Left renal cortex interstitium (tissue), 4 donors: ENCODE measurements at regions not wholly inside any gene's neighbourhood (a gene's known extent, or its start where the extent isn't known, plus 50 kb on each side); places are given as distances from the start of the nearest gene placed in this dataset.

Experiments
- DNase-seq, 4 donors: peaks; one replicate each; pipeline ENCODE4 v3.0.0-alpha.2; 2013; ENCODE audit warnings: low read depth in 4 of 4, low spot score in 2 of 4, missing footprints in 1 of 4

- no peak for DNase-seq
These were observed 313.6 kb upstream of the TLE3 start for GRCh38 chr15:70411143-70411863.

- no peak for DNase-seq
These were observed 312.8 kb upstream of the TLE3 start for GRCh38 chr15:70410371-70410985.

GRCh38 chr15:70409388-70409787, 311.7 kb upstream of the TLE3 start:
- DNase-seq: no peak

- no peak for DNase-seq
These were observed 310.2 kb upstream of the TLE3 start for GRCh38 chr15:70407955-70408354.

- no peak for DNase-seq
These were observed 309.6 kb upstream of the TLE3 start for GRCh38 chr15:70407336-70407670.

GRCh38 chr15:70406617-70407335, 309.1 kb upstream of the TLE3 start:
- DNase-seq: no peak

- no peak for DNase-seq
These were observed 304.0 kb upstream of the TLE3 start for GRCh38 chr15:70401709-70402108.

- DNase-seq: no peak
These were observed 303.2 kb upstream of the TLE3 start for GRCh38 chr15:70400766-70401541.

- DNase-seq: no peak
These were observed 301.5 kb upstream of the TLE3 start for GRCh38 chr15:70399204-70399603.

GRCh38 chr15:70398694-70399093, 301.0 kb upstream of the TLE3 start:
- DNase-seq: no peak

- DNase-seq: no peak
These were observed 299.1 kb upstream of the TLE3 start for GRCh38 chr15:70396807-70397206.

GRCh38 chr15:70395164-70395563, 297.4 kb upstream of the TLE3 start:
- DNase-seq: no peak

- no peak for DNase-seq
These were observed 293.0 kb upstream of the TLE3 start for GRCh38 chr15:70390723-70391122.

- DNase-seq: no peak
These were observed 290.3 kb upstream of the TLE3 start for GRCh38 chr15:70387993-70388392.

- no peak for DNase-seq
These were observed 289.4 kb upstream of the TLE3 start for GRCh38 chr15:70387081-70387480.

GRCh38 chr15:70385711-70386110, 288.0 kb upstream of the TLE3 start:
- DNase-seq: no peak

GRCh38 chr15:70385052-70385451, 287.3 kb upstream of the TLE3 start:
- DNase-seq: no peak

GRCh38 chr15:70383856-70384255, 286.1 kb upstream of the TLE3 start:
- no peak for DNase-seq

- DNase-seq: no peak
These were observed 285.2 kb upstream of the TLE3 start for GRCh38 chr15:70382762-70383458.

- no peak for DNase-seq
These were observed 284.5 kb upstream of the TLE3 start for GRCh38 chr15:70382009-70382749.
